ENCODE measurements at regions not wholly inside any gene's neighbourhood (a gene's known extent, or its start where the extent isn't known, plus 50 kb on each side); places are given as distances from the start of the nearest gene placed in this dataset.

GRCh38 chr10:4208499-4208898 lies 423.5 kb upstream of the KLF6 start:
- WGBS, 2 donors, result 49 to 69% methylated on average over 5 of the region's 5 CpGs
- DNase-seq, result no peak
- intact Hi-C loops (cut with DNase I), result no loop called here
- H3K36me3 ChIP-seq, result no peaks in the 10 kb centered on the region
- H3K9me3 ChIP-seq, result no peaks in the 10 kb centered on the region
- H3K27ac ChIP-seq, result no peak overlapping the region
- ATAC-seq, result no peak
- no peak for TF ChIP-seq CTCF (IDR thresholded peaks at IDR 0.05)
- H3K27me3 ChIP-seq, result no peaks in the 10 kb centered on the region
- H3K4me3 ChIP-seq, result no peak overlapping the region
- no peaks in the 10 kb centered on the region for H3K4me1 ChIP-seq
- FAIRE-seq, result no peak

DNA sequence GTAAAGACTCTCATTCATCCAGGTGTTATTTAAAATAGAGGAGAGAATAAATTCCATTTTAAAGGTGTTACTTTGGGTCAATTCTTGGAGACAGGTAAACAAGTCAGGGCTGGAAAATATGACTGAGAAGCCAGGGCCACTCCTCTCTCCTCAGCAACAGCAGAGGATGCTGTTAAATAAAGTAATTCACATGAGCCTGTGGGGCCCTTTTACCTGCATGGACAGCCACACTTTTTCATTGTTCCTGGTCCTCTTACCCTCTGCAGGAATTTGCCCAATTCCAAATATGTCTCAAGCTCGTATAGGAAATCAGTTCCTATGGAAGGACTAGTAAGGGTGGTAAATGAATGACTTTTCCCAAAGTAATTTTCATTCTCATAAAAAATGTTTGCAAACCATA lies 420.1 kb upstream of the KLF6 start:
- ATAC-seq (no peak), FAIRE-seq (no peak), DNase-seq (no peak)
- Histone ChIP-seq H3K27ac (no peak overlapping the region), H3K36me3 (no peaks in the 10 kb centered on the region), H3K4me3 (no peak overlapping the region), H3K9me3 (peaks cover 0 to 2% (median 0%) of the 10 kb centered on the region in 4 donors), H3K4me1 (no peaks in the 10 kb centered on the region), H3K27me3 (no peaks in the 10 kb centered on the region)
- intact Hi-C loops (cut with DNase I), result no loop called here
- TF ChIP-seq CTCF (IDR thresholded peaks at IDR 0.05), result no peak
- WGBS, 2 donors, result 27 to 42% methylated on average over 1 of the region's 1 CpG

- no peak for DNase-seq
- Histone ChIP-seq H3K9me3 (peaks cover 0 to 3% (median 0%) of the 10 kb centered on the region in 4 donors), H3K36me3 (no peaks in the 10 kb centered on the region), H3K4me3 (no peak overlapping the region), H3K4me1 (no peaks in the 10 kb centered on the region), H3K27me3 (no peaks in the 10 kb centered on the region), H3K27ac (no peak overlapping the region)
- 45 to 65% methylated on average over 1 of the region's 1 CpG for WGBS, 2 donors
- no peak for FAIRE-seq
- no peak for TF ChIP-seq CTCF (IDR thresholded peaks at IDR 0.05)
- no peak for ATAC-seq
- intact Hi-C loops (cut with DNase I), result no loop called here
Observed at GRCh38 chr10:4202938-4203337, 417.9 kb upstream of the KLF6 start.

DNA sequence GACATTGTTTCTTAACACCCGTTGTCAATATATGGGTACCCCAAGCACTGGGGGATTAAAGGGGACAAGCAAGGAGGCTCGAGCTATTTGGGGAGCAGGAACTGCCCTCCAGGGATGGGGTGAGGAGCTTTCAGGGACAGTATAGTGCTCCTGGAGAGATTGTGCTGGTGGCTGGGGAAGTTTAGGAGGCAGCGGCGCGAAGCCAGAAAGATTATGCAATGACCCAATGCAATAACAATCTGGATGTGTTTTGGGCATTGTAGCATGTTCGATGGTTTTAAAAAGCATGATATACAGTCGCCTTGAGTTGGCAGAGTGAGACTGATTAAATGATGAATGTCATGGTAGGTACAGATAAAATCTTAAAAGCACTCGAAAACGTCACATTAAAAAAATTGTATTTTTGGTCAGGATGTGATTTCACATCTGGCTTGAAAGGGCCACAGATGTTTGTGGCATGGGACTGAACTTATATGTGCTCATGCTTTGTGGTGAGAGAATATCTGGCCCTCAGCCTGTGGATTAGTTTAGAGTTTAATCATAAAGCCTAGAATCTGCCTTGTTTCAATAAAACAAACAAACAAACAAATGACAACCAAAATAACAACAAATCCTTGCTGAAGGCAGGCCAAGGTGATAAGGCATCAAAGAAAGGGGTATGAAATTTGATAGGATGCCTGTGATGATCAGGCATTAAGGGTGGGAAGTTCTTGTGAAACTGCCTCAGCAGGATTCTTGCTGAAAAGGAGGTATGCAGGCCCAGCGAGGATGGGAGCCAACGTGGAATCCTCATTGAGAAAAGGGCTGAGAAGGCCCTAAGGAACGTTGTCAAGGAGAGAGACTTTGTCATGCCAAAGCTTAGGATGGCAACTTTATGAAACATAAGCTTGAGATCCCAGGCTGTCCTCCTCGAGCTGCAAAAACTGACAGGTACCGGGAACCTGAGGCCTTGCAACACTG lies 417.1 kb upstream of the KLF6 start:
- Histone ChIP-seq H3K4me3 (no peak overlapping the region), H3K27ac (no peak overlapping the region), H3K36me3 (no peaks in the 10 kb centered on the region), H3K27me3 (no peaks in the 10 kb centered on the region), H3K9me3 (peaks cover 0 to 3% (median 0%) of the 10 kb centered on the region in 4 donors), H3K4me1 (no peaks in the 10 kb centered on the region)
- FAIRE-seq, result no peak
- intact Hi-C loops (cut with DNase I), result no loop called here
- DNase-seq, result no peak
- no peak for ATAC-seq
- 61 to 67% methylated on average over 14 of the region's 14 CpGs for WGBS, 2 donors
- no peak for TF ChIP-seq CTCF (IDR thresholded peaks at IDR 0.05)

DNA sequence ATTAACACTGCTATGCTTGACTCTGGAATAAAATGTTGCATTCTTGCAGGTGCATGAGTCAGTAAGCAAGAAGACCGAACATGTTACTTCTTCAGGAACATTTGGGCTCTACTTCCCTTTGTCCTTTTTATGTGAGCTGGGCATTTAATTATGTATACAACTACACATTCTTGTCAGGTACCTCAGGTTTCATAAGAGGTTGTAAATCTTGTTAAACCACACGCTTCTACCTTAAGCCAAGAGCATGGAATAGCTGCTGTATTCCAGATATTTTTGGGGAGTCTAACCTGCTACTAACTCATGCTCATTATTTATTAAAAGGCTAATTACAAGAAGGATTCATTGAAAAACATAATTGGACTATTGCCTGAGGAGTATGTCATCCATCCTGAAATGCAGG lies 414.2 kb upstream of the KLF6 start:
- Histone ChIP-seq H3K36me3 (no peaks in the 10 kb centered on the region), H3K4me1 (no peaks in the 10 kb centered on the region), H3K4me3 (no peak overlapping the region), H3K27ac (no peak overlapping the region), H3K9me3 (peaks cover 0 to 3% (median 0%) of the 10 kb centered on the region in 4 donors), H3K27me3 (no peaks in the 10 kb centered on the region)
- ATAC-seq, result no peak
- DNase-seq, result no peak
- 81 to 87% methylated on average over 2 of the region's 2 CpGs for WGBS, 2 donors
- intact Hi-C loops (cut with DNase I), result no loop called here
- no peak for FAIRE-seq
- TF ChIP-seq CTCF (IDR thresholded peaks at IDR 0.05), result no peak

Data from pancreas (tissue), 10 donors.